Erythroblast (primary cell): ENCODE measurements at regions not wholly inside any gene's neighbourhood (a gene's known extent, or its start where the extent isn't known, plus 50 kb on each side); places are given as distances from the start of the nearest gene placed in this dataset.

ENCODE experiments used
- GATA1 ChIP-seq: IDR thresholded peaks from 2 replicates; pipeline ENCODE4 v1.6.1; 2011; ENCODE audit warnings: low read depth, mild to moderate bottlenecking, control low read depth, low read length, moderate library complexity
- POLR2A ChIP-seq: IDR thresholded peaks from 2 replicates; pipeline ENCODE4 v1.6.1; 2011; ENCODE audit warnings: mild to moderate bottlenecking, low read length

DNA sequence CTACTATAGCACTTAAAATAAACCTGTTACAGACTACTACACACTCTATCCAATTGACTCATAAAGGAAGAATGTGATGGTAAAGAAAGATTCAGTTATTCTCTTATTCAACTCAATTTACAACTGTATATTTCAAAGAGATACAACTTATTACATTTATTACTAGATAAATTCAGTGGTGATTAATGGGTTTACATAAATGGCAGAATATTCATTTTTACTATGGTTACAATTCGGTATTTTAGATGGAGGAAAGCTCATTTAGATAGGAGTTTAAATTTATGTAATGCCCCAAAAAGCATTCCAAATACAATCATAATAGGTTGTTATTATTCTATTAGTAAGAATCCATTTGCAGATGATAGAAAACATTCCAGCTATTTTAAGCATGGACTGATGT, 439.1 kb upstream of the OPRM1 start:
- TF ChIP-seq POLR2A: no peak
- TF ChIP-seq GATA1: no peak
